NT2/D1 (cell line): ENCODE measurements at regions not wholly inside any gene's neighbourhood (a gene's known extent, or its start where the extent isn't known, plus 50 kb on each side); places are given as distances from the start of the nearest gene placed in this dataset.

ENCODE experiments used
- SUZ12 ChIP-seq: IDR thresholded peaks from 2 replicates; pipeline ENCODE4 v1.6.1; 2011; ENCODE audit not compliant: insufficient read length, insufficient read depth; ENCODE audit errors: extremely low read depth
- YY1 ChIP-seq: IDR thresholded peaks from 2 replicates; pipeline ENCODE4 v1.6.1; 2011; ENCODE audit not compliant: insufficient read length, insufficient read depth
- ZNF274 ChIP-seq: IDR thresholded peaks from 2 replicates; pipeline ENCODE4 v1.6.1; 2011; ENCODE audit warnings: mild to moderate bottlenecking, low read depth, low read length

- TF ChIP-seq SUZ12 (no peak), ZNF274 (no peak), YY1 (no peak)
Measured at GRCh38 chr14:25116607-25117006, 66.7 kb upstream of the STXBP6 start.
